ENCODE measurements at regions not wholly inside any gene's neighbourhood (a gene's known extent, or its start where the extent isn't known, plus 50 kb on each side); places are given as distances from the start of the nearest gene placed in this dataset.

DNA sequence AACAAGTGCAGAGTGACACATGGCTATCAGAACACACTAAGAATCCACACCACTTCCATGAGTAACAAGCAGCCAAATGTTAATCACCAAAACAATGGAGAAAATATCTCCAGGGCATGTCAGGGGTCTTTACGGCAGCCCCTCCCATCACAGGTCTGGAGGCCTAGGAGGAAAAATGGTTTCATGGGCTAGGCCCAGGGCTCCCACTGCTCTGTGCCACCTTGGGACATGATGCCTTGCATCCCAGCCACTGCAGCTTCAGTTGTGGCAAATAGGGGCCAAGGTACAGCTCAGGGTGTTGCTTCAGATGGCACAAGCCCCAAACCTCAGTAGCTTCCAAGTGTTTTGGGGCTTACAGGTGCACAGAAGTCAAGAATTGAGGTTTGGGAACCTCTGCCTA lies 66.6 kb downstream of the NEURL3 start:
- Mint-ChIP-seq H3K4me3 (no peak overlapping the region), H3K9me3 (peaks cover 13 to 16% of the 10 kb centered on the region in 2 donors), H3K36me3 (peaks cover 8 to 11% of the 10 kb centered on the region in 2 donors), H3K27me3 (peaks cover 33 to 35% of the 10 kb centered on the region in 2 donors), H3K27ac (no peak overlapping the region), H3K4me1 (peaks cover 5 to 9% of the 10 kb centered on the region in 2 donors)
- DNase-seq (no peak), ATAC-seq (replicated peaks) (no peak)

DNA sequence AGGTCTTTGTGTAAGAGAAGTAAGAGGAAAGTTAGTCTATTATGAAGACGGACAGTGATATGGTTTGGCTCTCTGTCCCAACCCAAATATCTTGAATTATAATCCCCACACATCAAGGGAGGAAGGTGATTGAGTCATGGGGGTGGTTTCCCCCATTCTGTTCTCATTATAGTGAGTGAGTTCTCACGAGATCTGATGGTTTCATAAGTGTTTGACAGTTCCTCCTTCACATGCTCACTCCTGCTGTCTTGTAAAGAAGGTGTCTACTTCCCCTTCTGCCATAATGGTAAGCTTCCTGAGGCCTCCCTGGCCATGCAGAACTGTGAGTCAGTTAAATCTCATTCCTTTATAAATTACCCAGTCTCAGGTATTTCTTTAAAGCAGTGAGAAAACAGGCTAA lies 67.6 kb downstream of the NEURL3 start:
- DNase-seq (no peak), ATAC-seq (replicated peaks) (peak; percentile 71 to 84)
- H3K4me1 Mint-ChIP-seq: peaks cover 5 to 9% of the 10 kb centered on the region in 2 donors
- H3K9me3 Mint-ChIP-seq: peaks cover 12 to 16% of the 10 kb centered on the region in 2 donors
- H3K4me3 Mint-ChIP-seq: no peak overlapping the region
- peaks cover 25 to 31% of the 10 kb centered on the region in 2 donors for H3K27me3 Mint-ChIP-seq
- no peak overlapping the region for H3K27ac Mint-ChIP-seq
- H3K36me3 Mint-ChIP-seq: peaks cover 8 to 11% of the 10 kb centered on the region in 2 donors

DNA sequence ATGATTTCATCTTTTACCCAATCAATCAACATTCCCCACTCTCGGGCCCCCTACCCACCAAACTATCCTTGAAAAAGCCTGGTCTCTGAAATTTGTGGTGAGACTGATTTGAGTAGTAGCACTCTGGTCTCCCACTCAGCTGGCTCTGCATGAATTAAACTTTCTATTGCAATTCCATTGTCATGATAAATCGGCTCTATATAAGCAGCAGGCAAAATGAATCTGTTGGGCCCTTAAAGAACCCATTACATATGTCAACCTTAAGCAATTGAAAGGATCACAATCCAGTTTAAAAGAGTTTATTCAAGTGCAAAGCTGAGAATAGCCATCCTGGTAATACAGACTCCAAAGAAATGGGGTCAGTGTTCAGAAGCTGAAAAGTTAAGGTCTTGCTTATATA lies 68.2 kb downstream of the NEURL3 start:
- Mint-ChIP-seq H3K4me1 (peaks cover 5 to 9% of the 10 kb centered on the region in 2 donors), H3K27me3 (peaks cover 25 to 29% of the 10 kb centered on the region in 2 donors), H3K9me3 (peaks cover 12 to 16% of the 10 kb centered on the region in 2 donors), H3K27ac (no peak overlapping the region), H3K36me3 (peaks cover 8 to 11% of the 10 kb centered on the region in 2 donors), H3K4me3 (no peak overlapping the region)
- no peak for ATAC-seq (replicated peaks)
- DNase-seq: no peak

DNA sequence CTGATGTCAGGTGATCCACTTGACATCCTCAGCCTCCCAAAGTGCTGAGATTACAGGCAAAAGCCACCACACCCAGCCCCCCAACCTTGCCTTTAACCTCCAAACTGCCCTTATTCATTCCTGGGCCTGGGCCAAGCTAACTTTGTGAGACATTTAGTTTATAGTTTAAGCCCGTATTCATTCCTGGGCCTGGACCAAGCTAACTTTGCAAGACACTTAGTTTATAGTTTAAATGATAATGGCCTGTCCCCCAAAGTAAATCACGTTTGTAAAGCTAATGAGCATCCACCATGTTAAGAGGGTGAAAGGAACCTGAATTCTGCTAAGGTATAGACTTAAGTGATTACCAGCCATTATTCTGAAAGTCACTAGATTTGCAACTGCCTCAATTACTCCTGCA lies 68.7 kb downstream of the NEURL3 start:
- Mint-ChIP-seq H3K36me3 (peaks cover 8 to 11% of the 10 kb centered on the region in 2 donors), H3K27me3 (peaks cover 24 to 25% of the 10 kb centered on the region in 2 donors), H3K4me1 (peaks cover 5 to 9% of the 10 kb centered on the region in 2 donors), H3K4me3 (no peak overlapping the region), H3K9me3 (peaks cover 13 to 17% of the 10 kb centered on the region in 2 donors), H3K27ac (no peak overlapping the region)
- ATAC-seq (replicated peaks): no peak
- no peak for DNase-seq

DNA sequence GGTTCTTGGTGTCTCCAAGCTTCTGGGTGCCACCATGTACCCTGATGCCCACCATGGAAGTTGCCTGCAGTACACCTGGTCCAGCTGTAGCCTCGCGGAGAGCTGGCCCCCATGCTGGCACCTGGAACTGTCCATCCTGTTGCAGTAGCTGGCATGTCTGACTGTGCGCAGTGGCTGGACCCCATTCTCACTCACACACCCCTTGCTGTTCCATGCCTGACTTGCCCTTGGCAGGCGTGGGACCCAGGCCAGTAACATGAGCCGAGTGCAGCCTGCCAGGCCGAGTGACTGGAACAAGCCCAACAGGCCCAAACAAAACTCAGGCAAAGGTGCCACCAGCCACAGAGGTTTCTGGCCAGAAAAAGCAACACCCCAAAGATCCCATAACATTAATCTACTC lies 73.8 kb downstream of the NEURL3 start:
- Mint-ChIP-seq H3K27ac (no peak overlapping the region), H3K36me3 (peaks cover 0 to 3% of the 10 kb centered on the region in 2 donors), H3K4me1 (no peaks in the 10 kb centered on the region), H3K27me3 (peaks cover 29 to 32% of the 10 kb centered on the region in 2 donors), H3K9me3 (peaks cover 4 to 15% of the 10 kb centered on the region in 2 donors), H3K4me3 (no peak overlapping the region)
- DNase-seq: no peak
- no peak for ATAC-seq (replicated peaks)

DNA sequence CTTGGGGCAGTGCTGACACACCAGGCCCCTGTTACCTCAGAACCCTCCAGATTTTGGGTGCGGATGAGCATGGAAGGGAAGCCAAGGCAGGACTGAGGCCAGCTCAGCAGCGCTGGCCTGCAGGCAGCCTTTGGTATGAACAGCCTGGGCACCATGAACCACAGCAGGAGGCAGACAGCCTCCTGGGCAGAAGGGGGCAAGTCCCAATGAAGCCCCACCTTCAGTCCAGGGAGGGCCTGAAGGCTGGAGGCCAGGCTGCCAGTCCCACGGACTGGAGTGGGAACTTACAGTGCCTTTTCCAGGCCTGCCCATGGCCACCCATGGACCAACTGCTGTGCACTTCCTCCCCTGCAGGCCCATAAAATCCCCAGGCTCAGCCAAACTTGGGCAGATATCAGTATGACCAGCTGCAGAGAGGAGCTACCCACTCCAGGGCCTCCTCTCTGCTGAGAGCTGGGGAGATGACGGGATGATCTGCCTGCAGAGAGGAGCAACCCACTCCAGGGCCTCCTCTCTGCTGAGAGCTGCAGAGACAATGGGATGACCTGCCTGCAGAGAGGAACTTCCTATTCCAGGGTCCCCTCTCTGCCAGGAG lies 74.7 kb downstream of the NEURL3 start:
- ATAC-seq (replicated peaks): no peak
- H3K4me3 Mint-ChIP-seq: no peak overlapping the region
- no peak for DNase-seq
- H3K36me3 Mint-ChIP-seq: peaks cover 0 to 3% of the 10 kb centered on the region in 2 donors
- peaks cover 32 to 33% of the 10 kb centered on the region in 2 donors for H3K27me3 Mint-ChIP-seq
- H3K27ac Mint-ChIP-seq: no peak overlapping the region
- peaks cover 6 to 15% of the 10 kb centered on the region in 2 donors for H3K9me3 Mint-ChIP-seq
- no peaks in the 10 kb centered on the region for H3K4me1 Mint-ChIP-seq

GRCh38 chr2:96427917-96428316 lies 77.2 kb downstream of the NEURL3 start:
- peaks cover 0 to 3% of the 10 kb centered on the region in 2 donors for H3K36me3 Mint-ChIP-seq
- no peak overlapping the region for H3K4me3 Mint-ChIP-seq
- no peaks in the 10 kb centered on the region for H3K4me1 Mint-ChIP-seq
- DNase-seq (no peak), ATAC-seq (replicated peaks) (no peak)
- H3K27ac Mint-ChIP-seq: no peak overlapping the region
- peaks cover 5 to 9% of the 10 kb centered on the region in 2 donors for H3K9me3 Mint-ChIP-seq
- H3K27me3 Mint-ChIP-seq: peaks cover 30 to 34% of the 10 kb centered on the region in 2 donors

GRCh38 chr2:96427169-96427568 lies 78.0 kb downstream of the NEURL3 start:
- ATAC-seq (replicated peaks) (no peak), DNase-seq (no peak)
- Mint-ChIP-seq H3K4me3 (no peak overlapping the region), H3K4me1 (no peaks in the 10 kb centered on the region), H3K36me3 (peaks cover 0 to 3% of the 10 kb centered on the region in 2 donors), H3K27me3 (peaks cover 34 to 38% of the 10 kb centered on the region in 2 donors), H3K27ac (no peak overlapping the region), H3K9me3 (peaks cover 5 to 9% of the 10 kb centered on the region in 2 donors)

DNA sequence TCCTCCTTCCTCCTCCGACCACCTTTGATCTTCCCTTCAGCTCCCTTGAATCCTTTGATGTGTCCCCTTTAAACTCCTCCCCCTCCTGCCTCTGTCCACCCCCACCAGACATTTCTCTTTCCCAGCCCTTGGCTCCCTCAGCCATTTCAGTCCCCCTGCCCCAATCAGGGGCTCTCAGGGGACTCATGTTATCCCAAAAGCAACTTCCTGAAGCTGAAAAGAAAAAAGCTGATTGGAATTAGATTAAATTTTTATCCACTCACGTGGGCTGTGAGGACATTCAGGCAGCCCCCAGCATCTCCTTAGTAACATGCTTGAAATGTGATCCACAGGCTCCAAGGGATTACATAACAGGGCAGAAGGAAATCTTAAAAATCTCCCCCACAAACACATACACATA lies 81.3 kb downstream of the NEURL3 start:
- peaks cover 39 to 51% of the 10 kb centered on the region in 2 donors for H3K27me3 Mint-ChIP-seq
- DNase-seq (no peak), ATAC-seq (replicated peaks) (no peak)
- no peak overlapping the region for H3K27ac Mint-ChIP-seq
- H3K4me1 Mint-ChIP-seq: no peaks in the 10 kb centered on the region
- peaks cover 0 to 3% of the 10 kb centered on the region in 2 donors for H3K9me3 Mint-ChIP-seq
- H3K4me3 Mint-ChIP-seq: no peak overlapping the region
- H3K36me3 Mint-ChIP-seq: no peaks in the 10 kb centered on the region

Data from stimulated activated naive B cell treated with anti-CD40 and anti-IgM and Interleukin-4, amounts not matched to agents 10 μg/mL and 1 μg/mL and 100 μg/mL, for 72 hours (primary cell).